BLaER1 treated with 17β-estradiol and CSF1 and Interleukin-3, amounts not matched to agents 10 nM and 100 nM (cell line): ENCODE measurements at regions not wholly inside any gene's neighbourhood (a gene's known extent, or its start where the extent isn't known, plus 50 kb on each side); places are given as distances from the start of the nearest gene placed in this dataset.

ENCODE experiments used
- H3K27ac ChIP-seq, 11 experiments: shearing (Covaris generic); formaldehyde crosslinking; 2 replicates each; pipeline ENCODE4 v1.8.1; 2022
- H3K27me3 ChIP-seq, 11 experiments: shearing (Covaris generic); formaldehyde crosslinking; 2 replicates each; pipeline ENCODE4 v1.8.1; 2022
- H3K36me3 ChIP-seq, 11 experiments: shearing (Covaris generic); formaldehyde crosslinking; 2 replicates each; pipeline ENCODE4 v1.8.1; 2022
- H3K4me1 ChIP-seq, 10 experiments: shearing (Covaris generic); formaldehyde crosslinking; 2 replicates each; pipeline ENCODE4 v1.8.1; 2022
- H3K4me2 ChIP-seq, 11 experiments: shearing (Covaris generic); formaldehyde crosslinking; 2 replicates each; pipeline ENCODE4 v1.8.1; 2022
- H3K4me3 ChIP-seq, 10 experiments: shearing (Covaris generic); formaldehyde crosslinking; 2 replicates each; pipeline ENCODE4 v1.8.1; 2022
- H3K9ac ChIP-seq, 11 experiments: shearing (Covaris generic); formaldehyde crosslinking; 2 replicates each; pipeline ENCODE4 v1.8.1; 2022
- H3K9me3 ChIP-seq, 11 experiments: shearing (Covaris generic); formaldehyde crosslinking; replicated peaks in 1 of 11; 2 replicates each; pipeline ENCODE4 v1.8.1; 2022
- H4K20me1 ChIP-seq, 11 experiments: shearing (Covaris generic); formaldehyde crosslinking; 2 replicates each; pipeline ENCODE4 v1.8.1; 2022
- Cebpa-rat ChIP-seq, 11 experiments: shearing (Covaris generic); IDR thresholded peaks; 2 replicates each; pipeline ENCODE4 v1.8.1; 2022

DNA sequence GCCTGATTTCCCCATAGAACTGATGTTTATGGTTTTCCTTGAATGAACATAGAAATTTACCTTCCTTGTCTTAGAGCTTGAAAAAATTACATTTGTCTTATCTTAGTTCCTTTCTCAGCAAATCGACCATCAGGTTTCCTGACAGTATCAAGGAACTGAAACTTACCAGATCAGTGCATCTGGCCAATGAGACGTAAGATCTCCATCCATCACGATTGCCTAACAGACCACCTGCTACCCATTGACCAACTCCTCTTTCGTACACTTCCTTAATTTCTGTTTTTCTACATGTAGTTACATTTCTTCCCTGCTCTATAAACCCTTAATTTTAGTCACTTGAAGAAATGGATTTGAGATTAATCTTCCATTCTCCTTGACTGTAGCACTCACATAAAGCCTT, 57.4 kb upstream of the TMPRSS15 start:
- Histone ChIP-seq H3K4me3 (no peak overlapping the region), H3K9ac (peak overlapping the region; percentile 9 to 80 (median 70); a peak in 17 of 22 replicates), H3K9me3 (peaks cover 27 to 67% (median 55%) of the 10 kb centered on the region in 11 experiments; a peak in 21 of 22 replicates), H3K27ac (peak overlapping the region; percentile 68 to 96 (median 90); a peak in 21 of 22 replicates), H3K4me1 (peaks cover 9 to 41% (median 22%) of the 10 kb centered on the region in 10 experiments; a peak in 19 of 20 replicates), H3K36me3 (no peaks in the 10 kb centered on the region), H4K20me1 (no peaks in the 10 kb centered on the region), H3K27me3 (no peaks in the 10 kb centered on the region), H3K4me2 (peak overlapping the region; percentile 33 to 56 (median 53); a peak in 18 of 22 replicates)
- TF ChIP-seq Cebpa-rat (IDR thresholded peaks at IDR 0.05): peak in 8 of 11 experiments; percentile 72 to 96 (median 87); a peak in 16 of 22 replicates

DNA sequence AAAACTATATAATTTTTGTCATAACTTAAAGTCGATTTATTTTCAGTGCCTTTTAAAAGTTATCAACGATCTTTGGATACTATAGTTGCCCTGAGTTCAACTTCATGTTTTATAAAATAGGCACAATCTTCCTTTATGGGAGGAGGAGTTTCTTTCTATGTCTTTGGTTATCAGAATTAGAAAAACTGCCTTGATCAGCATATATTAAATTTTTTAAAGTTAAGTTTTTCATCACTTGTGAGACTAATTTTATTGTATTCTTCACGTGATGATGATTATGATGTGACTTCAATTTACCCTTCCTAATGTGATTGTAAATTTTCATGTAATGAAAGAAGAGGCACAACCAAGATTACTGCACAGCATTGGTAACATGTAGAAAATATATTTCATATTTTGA, 58.2 kb upstream of the TMPRSS15 start:
- Histone ChIP-seq H3K9me3 (peaks cover 33 to 74% (median 62%) of the 10 kb centered on the region in 11 experiments; a peak in 21 of 22 replicates), H3K4me3 (no peak overlapping the region), H3K27me3 (no peaks in the 10 kb centered on the region), H3K9ac (peak overlapping the region in 7 of 11 experiments; percentile 63 to 76 (median 70); a peak in 8 of 22 replicates), H3K4me1 (peaks cover 9 to 39% (median 21%) of the 10 kb centered on the region in 10 experiments; a peak in 19 of 20 replicates), H3K36me3 (no peaks in the 10 kb centered on the region), H3K27ac (peak overlapping the region; percentile 68 to 96 (median 90); a peak in 21 of 22 replicates), H4K20me1 (no peaks in the 10 kb centered on the region), H3K4me2 (peak overlapping the region in 2 of 11 experiments; percentile 56; a peak in 3 of 22 replicates)
- no peak for TF ChIP-seq Cebpa-rat (IDR thresholded peaks at IDR 0.05)

DNA sequence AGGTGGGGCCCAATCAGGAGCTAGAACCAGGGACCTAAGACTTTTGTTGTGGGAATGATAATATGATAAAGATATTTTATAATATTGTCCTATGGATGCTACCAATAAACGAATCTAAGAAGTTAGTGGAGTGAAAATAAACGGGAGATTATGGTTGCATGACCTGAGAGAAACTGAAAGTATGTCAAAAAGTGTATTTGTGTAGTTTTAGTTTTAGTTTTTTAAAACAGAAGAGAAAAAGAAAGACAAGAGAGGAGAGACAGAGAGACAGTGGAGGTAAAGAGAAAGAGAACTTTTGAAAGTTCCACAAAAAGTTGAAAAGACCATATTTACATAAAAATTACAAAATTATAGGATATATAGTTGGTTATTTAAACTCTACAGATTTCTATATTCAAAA, 64.1 kb upstream of the TMPRSS15 start:
- peaks cover 0 to 28% (median 16%) of the 10 kb centered on the region in 10 experiments; a peak in 14 of 20 replicates for H3K4me1 ChIP-seq
- H3K27ac ChIP-seq: peak overlapping the region in 6 of 11 experiments; percentile 13 to 44 (median 30); a peak in 7 of 22 replicates
- no peak overlapping the region for H3K9ac ChIP-seq
- no peak overlapping the region for H3K4me3 ChIP-seq
- H3K9me3 ChIP-seq: peaks cover 21 to 39% (median 31%) of the 10 kb centered on the region in 11 experiments; a peak in 20 of 22 replicates
- no peaks in the 10 kb centered on the region for H4K20me1 ChIP-seq
- H3K36me3 ChIP-seq: no peaks in the 10 kb centered on the region
- H3K4me2 ChIP-seq: peak overlapping the region in 5 of 11 experiments; percentile 17 to 42 (median 22); a peak in 4 of 22 replicates
- no peaks in the 10 kb centered on the region for H3K27me3 ChIP-seq
- no peak for TF ChIP-seq Cebpa-rat (IDR thresholded peaks at IDR 0.05)

DNA sequence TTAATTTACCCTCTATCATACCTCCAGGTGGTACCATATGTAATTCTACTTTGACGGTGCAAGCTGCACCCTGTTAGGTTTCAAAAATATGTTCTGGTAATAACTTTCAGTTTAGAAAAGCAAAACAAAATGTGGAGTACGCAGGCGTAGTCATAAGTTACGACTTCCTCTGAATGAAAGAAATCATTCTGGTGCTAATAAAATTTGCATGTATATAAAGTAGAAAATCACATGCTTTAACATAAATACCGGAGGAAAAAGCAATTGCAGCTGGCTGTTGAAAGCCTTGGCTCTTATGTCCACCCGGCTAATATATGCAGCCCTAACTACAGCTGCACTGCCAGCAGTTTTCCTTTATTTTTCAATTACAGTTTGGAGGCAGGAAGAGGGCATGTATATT, 65.2 kb upstream of the TMPRSS15 start:
- peak overlapping the region in 2 of 11 experiments; percentile 10 to 41; a peak in 1 of 22 replicates for H3K27ac ChIP-seq
- peak overlapping the region in 8 of 11 experiments; percentile 9 to 55 (median 30); a peak in 10 of 22 replicates for H3K4me2 ChIP-seq
- no peak overlapping the region for H3K9ac ChIP-seq
- H3K27me3 ChIP-seq: no peaks in the 10 kb centered on the region
- no peak for TF ChIP-seq Cebpa-rat (IDR thresholded peaks at IDR 0.05)
- peaks cover 15 to 29% (median 25%) of the 10 kb centered on the region in 11 experiments; a peak in 20 of 22 replicates for H3K9me3 ChIP-seq
- H3K4me3 ChIP-seq: no peak overlapping the region
- H4K20me1 ChIP-seq: no peaks in the 10 kb centered on the region
- H3K36me3 ChIP-seq: no peaks in the 10 kb centered on the region
- peaks cover 0 to 22% (median 14%) of the 10 kb centered on the region in 10 experiments; a peak in 13 of 20 replicates for H3K4me1 ChIP-seq

DNA sequence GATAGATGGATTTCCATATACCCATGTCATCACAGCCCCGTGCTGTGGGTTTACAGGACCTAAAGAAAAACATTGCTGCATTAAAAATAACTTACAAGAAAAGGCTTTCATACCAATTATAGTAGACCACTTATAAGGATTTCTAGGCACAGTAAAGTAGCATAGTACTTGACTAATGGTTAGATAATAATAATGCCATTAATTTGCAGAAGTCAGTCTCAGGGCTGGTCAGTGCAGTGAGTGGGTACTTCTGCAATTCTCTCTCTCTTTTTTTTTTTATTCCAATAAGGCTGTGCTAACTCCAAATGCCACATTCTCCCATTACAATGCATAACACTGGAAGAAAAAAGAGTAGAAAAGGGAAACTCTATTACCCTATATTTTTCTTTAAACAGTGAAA, 73.1 kb upstream of the TMPRSS15 start:
- peaks cover 0 to 7% (median 3%) of the 10 kb centered on the region in 11 experiments; a peak in 5 of 22 replicates for H3K9me3 ChIP-seq
- H3K27me3 ChIP-seq: no peaks in the 10 kb centered on the region
- no peak overlapping the region for H3K27ac ChIP-seq
- no peaks in the 10 kb centered on the region for H4K20me1 ChIP-seq
- no peak for TF ChIP-seq Cebpa-rat (IDR thresholded peaks at IDR 0.05)
- no peak overlapping the region for H3K4me2 ChIP-seq
- no peak overlapping the region for H3K9ac ChIP-seq
- H3K4me1 ChIP-seq: no peaks in the 10 kb centered on the region
- H3K36me3 ChIP-seq: no peaks in the 10 kb centered on the region
- H3K4me3 ChIP-seq: no peak overlapping the region

DNA sequence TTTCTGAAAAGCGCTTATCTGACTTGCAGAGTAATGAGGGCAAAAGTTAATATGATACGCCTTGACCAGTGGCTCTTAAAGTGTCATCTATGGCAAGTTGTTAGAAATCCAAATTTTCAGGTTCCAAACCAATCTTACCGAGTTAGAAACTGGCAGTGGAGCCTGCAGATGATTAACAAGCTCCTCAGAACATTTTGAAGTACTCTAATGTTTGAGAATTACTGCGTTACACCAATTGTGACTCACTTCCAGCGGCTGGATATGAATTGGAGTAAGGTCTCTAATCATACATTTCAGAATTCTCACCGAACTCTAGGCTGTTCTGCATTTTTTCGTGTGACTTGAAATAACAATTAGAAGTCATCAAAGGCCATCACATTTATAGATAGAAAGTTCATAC, 73.5 kb upstream of the TMPRSS15 start:
- peaks cover 0 to 7% (median 3%) of the 10 kb centered on the region in 11 experiments; a peak in 5 of 22 replicates for H3K9me3 ChIP-seq
- no peak for TF ChIP-seq Cebpa-rat (IDR thresholded peaks at IDR 0.05)

DNA sequence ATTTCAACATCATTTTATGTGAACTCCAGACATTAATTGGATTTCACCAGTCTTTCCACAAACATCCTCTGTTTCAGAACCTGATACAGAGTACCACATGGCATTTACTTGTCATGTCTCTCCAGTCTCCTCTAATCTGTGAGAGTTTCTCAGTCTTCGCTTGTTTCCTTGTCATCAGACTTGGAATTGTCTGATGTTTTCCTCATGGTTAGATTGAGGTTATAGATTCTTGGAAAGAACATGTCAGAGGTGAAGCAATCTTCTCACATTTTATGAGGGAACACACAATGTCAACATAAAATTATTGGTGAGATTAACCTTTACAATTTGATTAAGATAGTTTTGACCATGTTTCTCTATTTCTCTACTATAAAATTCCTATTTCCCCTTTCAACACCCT, 74.9 kb upstream of the TMPRSS15 start:
- H3K4me1 ChIP-seq: no peaks in the 10 kb centered on the region

More for the DNA sequence above, 73.5 kb upstream of the TMPRSS15 start:
- Histone ChIP-seq H3K4me1 (no peaks in the 10 kb centered on the region), H3K9ac (no peak overlapping the region), H4K20me1 (no peaks in the 10 kb centered on the region), H3K4me2 (no peak overlapping the region), H3K4me3 (no peak overlapping the region), H3K27me3 (no peaks in the 10 kb centered on the region), H3K27ac (no peak overlapping the region), H3K36me3 (no peaks in the 10 kb centered on the region)

DNA sequence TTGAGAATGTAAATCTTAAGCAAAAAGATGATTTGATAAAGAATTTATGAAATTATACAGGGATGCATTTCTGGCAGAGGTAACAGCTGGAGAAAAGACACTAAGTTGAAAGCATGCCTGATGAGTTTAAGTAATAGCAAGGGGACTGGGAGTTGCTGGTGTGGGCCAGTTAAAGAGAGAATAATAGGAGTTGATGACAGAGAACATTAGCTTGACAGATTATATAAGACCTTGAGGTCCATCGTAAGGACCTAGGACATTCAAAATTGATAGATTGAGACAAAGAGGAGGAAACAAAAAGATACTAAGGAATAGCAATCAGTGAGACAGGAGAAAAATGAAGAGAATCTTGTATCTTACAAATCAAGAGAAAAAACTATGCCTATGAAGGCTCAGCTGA, 84.7 kb upstream of the TMPRSS15 start:
- Histone ChIP-seq H3K27me3 (no peaks in the 10 kb centered on the region), H4K20me1 (no peaks in the 10 kb centered on the region), H3K27ac (no peak overlapping the region), H3K9ac (no peak overlapping the region), H3K36me3 (no peaks in the 10 kb centered on the region), H3K4me2 (no peak overlapping the region), H3K4me3 (no peak overlapping the region), H3K4me1 (0 out of 20 replicates have a peak, but pooled peaks cover 0 to 6% (median 0%) of the 10 kb centered on the region in 10 experiments), H3K9me3 (no peaks in the 10 kb centered on the region)
- TF ChIP-seq Cebpa-rat (IDR thresholded peaks at IDR 0.05): no peak

More for the DNA sequence above, 74.9 kb upstream of the TMPRSS15 start:
- Histone ChIP-seq H3K36me3 (no peaks in the 10 kb centered on the region), H3K4me2 (no peak overlapping the region), H3K27ac (no peak overlapping the region), H3K9me3 (peaks cover 0 to 7% (median 3%) of the 10 kb centered on the region in 11 experiments; a peak in 5 of 22 replicates), H3K9ac (no peak overlapping the region), H3K4me3 (no peak overlapping the region), H4K20me1 (no peaks in the 10 kb centered on the region), H3K27me3 (no peaks in the 10 kb centered on the region)
- no peak for TF ChIP-seq Cebpa-rat (IDR thresholded peaks at IDR 0.05)

DNA sequence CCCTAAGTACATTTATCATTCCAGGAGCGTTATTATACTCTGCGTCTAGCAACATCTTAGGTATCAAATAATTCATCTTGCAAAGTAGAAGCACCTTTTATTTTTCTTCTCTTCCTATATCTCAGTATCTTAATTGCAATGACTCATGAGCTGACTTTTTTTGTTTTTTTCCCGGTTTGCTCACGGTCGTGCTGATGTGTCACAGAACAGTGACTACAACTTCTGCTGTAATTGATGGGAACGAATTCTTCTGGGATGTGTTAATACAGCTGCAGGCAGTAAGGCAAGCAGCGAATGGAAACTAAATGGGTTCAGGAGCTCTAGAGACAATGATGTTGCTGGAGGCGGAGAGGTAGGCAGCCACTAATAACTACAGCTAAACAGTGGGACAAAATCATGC, 89.8 kb upstream of the TMPRSS15 start:
- Histone ChIP-seq H3K27me3 (no peaks in the 10 kb centered on the region), H3K4me3 (no peak overlapping the region), H3K4me1 (no peaks in the 10 kb centered on the region), H3K4me2 (no peak overlapping the region), H3K36me3 (no peaks in the 10 kb centered on the region), H3K27ac (no peak overlapping the region), H4K20me1 (no peaks in the 10 kb centered on the region), H3K9ac (no peak overlapping the region), H3K9me3 (no peaks in the 10 kb centered on the region)
- no peak for TF ChIP-seq Cebpa-rat (IDR thresholded peaks at IDR 0.05)

DNA sequence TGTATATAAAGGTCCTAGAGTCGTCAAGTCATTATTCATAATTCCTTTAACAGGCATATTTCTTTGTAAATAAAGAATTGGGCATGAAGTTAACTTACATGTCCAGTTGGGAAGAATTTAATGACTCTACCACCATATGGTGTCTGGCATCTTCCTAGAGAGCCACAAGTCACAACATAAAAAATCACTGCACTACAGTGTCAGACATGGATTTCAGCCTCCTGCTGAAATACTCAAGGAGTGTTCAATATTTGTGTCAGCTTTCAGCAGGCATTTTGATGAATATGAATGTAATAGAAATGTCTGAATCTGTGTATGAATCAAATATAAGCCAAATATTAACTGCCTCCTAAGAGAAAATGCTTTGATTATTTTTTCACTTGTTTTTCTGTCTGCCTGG, 91.9 kb upstream of the TMPRSS15 start:
- no peaks in the 10 kb centered on the region for H3K27me3 ChIP-seq
- no peak for TF ChIP-seq Cebpa-rat (IDR thresholded peaks at IDR 0.05)
- H3K4me1 ChIP-seq: no peaks in the 10 kb centered on the region
- no peaks in the 10 kb centered on the region for H3K9me3 ChIP-seq
- no peaks in the 10 kb centered on the region for H3K36me3 ChIP-seq
- H3K4me2 ChIP-seq: no peak overlapping the region
- H3K9ac ChIP-seq: no peak overlapping the region
- no peak overlapping the region for H3K4me3 ChIP-seq
- H3K27ac ChIP-seq: no peak overlapping the region
- no peaks in the 10 kb centered on the region for H4K20me1 ChIP-seq
